HL-60 (cell line): ENCODE measurements at regions not wholly inside any gene's neighbourhood (a gene's known extent, or its start where the extent isn't known, plus 50 kb on each side); places are given as distances from the start of the nearest gene placed in this dataset.

ENCODE experiments used
- CTCF ChIP-seq: IDR thresholded peaks from one replicate; pipeline ENCODE4 v1.5.1; 2011; ENCODE audit warnings: low read length, control low read depth, inconsistent platforms; ENCODE audit not compliant: insufficient read depth
- GABPA ChIP-seq: IDR thresholded peaks from 2 replicates; pipeline ENCODE4 v1.6.1; 2012; ENCODE audit warnings: low read depth
- POLR2AphosphoS5 ChIP-seq: IDR thresholded peaks from 2 replicates; pipeline ENCODE4 v1.6.1; 2012; ENCODE audit warnings: low read depth
- REST ChIP-seq: IDR thresholded peaks from 2 replicates; pipeline ENCODE4 v1.6.1; 2012; ENCODE audit warnings: low read depth; ENCODE audit not compliant: insufficient replicate concordance
- SPI1 ChIP-seq: IDR thresholded peaks from 2 replicates; pipeline ENCODE4 v1.6.1; 2012; ENCODE audit warnings: low read depth, mild to moderate bottlenecking, borderline replicate concordance

GRCh38 chr4:100084892-100085291 lies 105.4 kb downstream of the DDIT4L start:
- no peak for TF ChIP-seq CTCF
- no peak for TF ChIP-seq GABPA
- no peak for TF ChIP-seq REST
- TF ChIP-seq POLR2AphosphoS5, result no peak
- TF ChIP-seq SPI1, result no peak
